ENCODE measurements at regions not wholly inside any gene's neighbourhood (a gene's known extent, or its start where the extent isn't known, plus 50 kb on each side); places are given as distances from the start of the nearest gene placed in this dataset.

DNA sequence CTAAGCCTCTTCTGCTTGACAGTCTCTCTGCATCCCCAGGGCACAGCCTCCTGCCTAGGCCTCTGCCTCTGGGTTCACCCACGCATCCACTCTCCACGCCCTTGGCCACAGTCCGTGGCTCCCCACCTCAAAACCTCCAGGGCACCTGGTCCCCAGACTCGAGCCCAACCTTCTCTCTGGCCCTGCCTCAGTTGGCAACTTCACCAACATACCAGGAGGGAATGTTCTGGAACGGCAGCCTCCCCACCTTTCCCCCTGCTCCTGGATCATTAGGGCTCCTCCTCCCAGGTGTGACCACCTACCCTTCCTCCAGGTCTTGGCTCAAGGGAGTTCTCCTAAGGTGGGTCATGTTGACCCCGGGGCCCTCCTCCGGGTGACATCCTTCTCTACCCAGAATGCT, 69.1 kb downstream of the SOX1 start:
- H3K9me3 ChIP-seq: no peaks in the 10 kb centered on the region
- intact Hi-C loops (cut with DNase I): no loop called here
- peaks cover 4% of the 10 kb centered on the region for H3K4me1 ChIP-seq
- no peaks in the 10 kb centered on the region for H3K36me3 ChIP-seq
- DNase-seq (no peak), ATAC-seq (no peak)
- no peak overlapping the region for H3K27ac ChIP-seq
- peaks cover 9% of the 10 kb centered on the region for H3K27me3 ChIP-seq (ENCODE audit: low read depth)
- no peak overlapping the region for H3K4me3 ChIP-seq
- TF ChIP-seq CTCF (IDR thresholded peaks at IDR 0.05): no peak

DNA sequence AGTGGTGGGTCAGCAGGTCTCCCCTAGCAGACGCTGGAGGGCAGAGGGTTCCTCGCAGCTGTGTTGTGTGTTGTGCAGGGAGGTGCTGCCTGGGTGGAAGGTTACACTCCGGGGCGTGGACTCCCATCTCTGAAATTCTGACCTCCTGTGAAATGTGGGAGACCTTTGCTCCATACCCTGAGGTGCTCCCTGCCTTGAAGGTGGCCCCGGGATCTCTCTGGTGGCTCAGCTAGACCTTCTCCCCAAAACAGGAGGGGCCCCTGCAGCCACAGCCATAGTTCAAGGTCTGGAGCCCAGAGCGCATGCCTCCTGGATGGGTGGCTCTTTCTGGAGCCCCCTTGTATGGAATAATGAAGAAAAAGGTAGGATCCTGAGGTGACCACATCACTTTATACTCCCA, 70.2 kb downstream of the SOX1 start:
- ATAC-seq (no peak), DNase-seq (no peak)
- Histone ChIP-seq H3K36me3 (no peaks in the 10 kb centered on the region), H3K4me1 (peaks cover 4% of the 10 kb centered on the region), H3K9me3 (no peaks in the 10 kb centered on the region), H3K27me3 (ENCODE audit: low read depth) (peaks cover 5% of the 10 kb centered on the region), H3K27ac (no peak overlapping the region), H3K4me3 (no peak overlapping the region)
- no peak for TF ChIP-seq CTCF (IDR thresholded peaks at IDR 0.05)
- intact Hi-C loops (cut with DNase I): no loop called here

DNA sequence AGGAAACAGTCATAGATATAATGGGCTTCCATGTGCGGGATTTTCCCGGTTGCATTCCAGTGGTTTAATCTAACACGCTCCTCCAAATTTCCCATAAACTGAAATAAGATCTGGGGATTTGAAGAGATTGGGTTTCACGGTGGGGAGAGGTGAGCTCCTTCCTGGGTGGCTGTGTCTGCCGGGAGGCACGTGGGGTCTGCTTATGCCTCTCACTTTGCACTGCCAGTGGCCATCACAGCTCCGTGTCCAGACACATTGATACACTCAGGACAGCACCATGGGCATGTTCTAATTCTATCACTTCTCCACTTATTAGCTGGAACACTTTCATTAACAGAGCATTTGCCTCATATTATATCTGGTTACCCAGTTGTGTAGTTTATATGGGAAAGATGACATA, 73.4 kb downstream of the SOX1 start:
- intact Hi-C loops (cut with DNase I): no loop called here
- no peak overlapping the region for H3K4me3 ChIP-seq
- no peaks in the 10 kb centered on the region for H3K4me1 ChIP-seq
- ATAC-seq: no peak
- no peak for TF ChIP-seq CTCF (IDR thresholded peaks at IDR 0.05)
- no peaks in the 10 kb centered on the region for H3K9me3 ChIP-seq
- no peak overlapping the region for H3K27ac ChIP-seq
- no peak for DNase-seq
- H3K36me3 ChIP-seq: no peaks in the 10 kb centered on the region
- H3K27me3 ChIP-seq (ENCODE audit: low read depth): no peaks in the 10 kb centered on the region

DNA sequence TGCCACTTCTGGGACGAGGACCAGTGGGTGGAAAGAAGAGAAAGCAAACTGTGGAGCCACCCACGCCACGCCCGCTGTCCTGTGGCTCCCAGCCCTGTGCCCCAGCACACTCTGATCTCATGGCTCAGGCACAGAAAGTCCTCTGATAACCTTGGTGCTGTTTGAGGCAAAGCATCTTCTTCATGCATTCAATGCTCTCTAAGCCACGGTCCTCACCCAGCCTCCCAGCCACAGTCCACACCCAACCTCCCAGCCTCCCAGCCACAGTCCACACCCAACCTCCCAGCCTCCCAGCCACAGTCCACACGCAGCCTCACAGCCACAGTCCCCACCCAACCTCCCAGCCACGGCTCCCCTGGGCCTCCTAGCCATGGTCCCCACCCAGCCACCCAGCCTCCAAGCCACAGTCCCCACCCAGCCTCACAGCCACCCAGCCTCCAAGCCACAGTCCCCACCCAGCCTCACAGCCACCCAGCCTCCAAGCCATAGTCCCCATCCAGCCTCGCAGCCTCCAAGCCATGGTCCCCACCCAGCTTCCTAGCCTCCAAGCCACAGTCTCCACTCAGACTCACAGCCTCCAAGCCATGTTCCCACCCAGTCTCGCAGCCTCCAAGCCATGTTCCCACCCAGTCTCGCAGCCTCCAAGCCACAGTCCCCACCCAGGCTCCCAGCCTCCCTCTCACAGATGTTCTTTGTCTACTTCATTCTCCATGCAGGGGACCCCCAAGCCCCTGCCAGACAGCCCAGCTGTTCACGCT, 74.9 kb downstream of the SOX1 start:
- DNase-seq: no peak
- no peak overlapping the region for H3K4me3 ChIP-seq
- no peak for TF ChIP-seq CTCF (IDR thresholded peaks at IDR 0.05)
- no peaks in the 10 kb centered on the region for H3K36me3 ChIP-seq
- no peaks in the 10 kb centered on the region for H3K9me3 ChIP-seq
- ATAC-seq: no peak
- H3K4me1 ChIP-seq: no peaks in the 10 kb centered on the region
- no peak overlapping the region for H3K27ac ChIP-seq
- H3K27me3 ChIP-seq (ENCODE audit: low read depth): no peaks in the 10 kb centered on the region
- intact Hi-C loops (cut with DNase I): no loop called here

GRCh38 chr13:112142401-112142930, 75.5 kb downstream of the SOX1 start:
- Histone ChIP-seq H3K27ac (no peak overlapping the region), H3K27me3 (ENCODE audit: low read depth) (no peaks in the 10 kb centered on the region), H3K9me3 (no peaks in the 10 kb centered on the region), H3K4me3 (no peak overlapping the region), H3K36me3 (no peaks in the 10 kb centered on the region), H3K4me1 (no peaks in the 10 kb centered on the region)
- intact Hi-C loops (cut with DNase I): no loop called here
- TF ChIP-seq CTCF (IDR thresholded peaks at IDR 0.05): no peak
- DNase-seq (no peak), ATAC-seq (no peak)
